ENCODE measurements at regions not wholly inside any gene's neighbourhood (a gene's known extent, or its start where the extent isn't known, plus 50 kb on each side); places are given as distances from the start of the nearest gene placed in this dataset.

DNA sequence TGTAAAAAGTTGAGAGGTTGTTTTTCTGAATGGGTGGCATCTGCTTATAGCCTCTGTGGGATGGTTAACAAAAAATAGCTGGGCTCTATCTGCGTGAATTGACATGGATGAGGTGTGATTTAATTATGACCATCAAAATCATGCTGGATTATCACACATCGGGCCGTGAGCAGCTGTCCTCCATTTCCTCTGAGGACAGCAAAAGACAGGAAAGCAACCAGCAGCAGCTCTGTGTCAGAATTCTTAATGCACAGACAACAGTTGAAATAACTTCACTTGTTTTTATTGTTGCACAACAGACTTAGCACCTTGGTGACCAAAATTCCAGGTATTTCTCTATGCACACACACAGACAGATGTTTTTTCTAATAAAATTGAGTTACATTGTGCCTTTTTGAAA is 54.5 kb upstream of the LAPTM5 start:
- TF ChIP-seq, protein P1, sequence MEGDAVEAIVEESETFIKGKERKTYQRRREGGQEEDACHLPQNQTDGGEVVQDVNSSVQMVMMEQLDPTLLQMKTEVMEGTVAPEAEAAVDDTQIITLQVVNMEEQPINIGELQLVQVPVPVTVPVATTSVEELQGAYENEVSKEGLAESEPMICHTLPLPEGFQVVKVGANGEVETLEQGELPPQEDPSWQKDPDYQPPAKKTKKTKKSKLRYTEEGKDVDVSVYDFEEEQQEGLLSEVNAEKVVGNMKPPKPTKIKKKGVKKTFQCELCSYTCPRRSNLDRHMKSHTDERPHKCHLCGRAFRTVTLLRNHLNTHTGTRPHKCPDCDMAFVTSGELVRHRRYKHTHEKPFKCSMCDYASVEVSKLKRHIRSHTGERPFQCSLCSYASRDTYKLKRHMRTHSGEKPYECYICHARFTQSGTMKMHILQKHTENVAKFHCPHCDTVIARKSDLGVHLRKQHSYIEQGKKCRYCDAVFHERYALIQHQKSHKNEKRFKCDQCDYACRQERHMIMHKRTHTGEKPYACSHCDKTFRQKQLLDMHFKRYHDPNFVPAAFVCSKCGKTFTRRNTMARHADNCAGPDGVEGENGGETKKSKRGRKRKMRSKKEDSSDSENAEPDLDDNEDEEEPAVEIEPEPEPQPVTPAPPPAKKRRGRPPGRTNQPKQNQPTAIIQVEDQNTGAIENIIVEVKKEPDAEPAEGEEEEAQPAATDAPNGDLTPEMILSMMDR (IDR thresholded peaks at IDR 0.05): no peak
- no peak for TF ChIP-seq POLR2A (IDR thresholded peaks at IDR 0.05)
